Thyroid gland (tissue), 4 donors: ENCODE measurements at regions not wholly inside any gene's neighbourhood (a gene's known extent, or its start where the extent isn't known, plus 50 kb on each side); places are given as distances from the start of the nearest gene placed in this dataset.

Source experiments
- POLR2A ChIP-seq, 2 donors: fragments of 450-650 bp; IDR thresholded peaks; one replicate each; pipeline ENCODE4 v1.6.1; 2017; ENCODE audit warnings: antibody characterized with exemption in 2 of 2, mild to moderate bottlenecking in 2 of 2, moderate library complexity in 1 of 2
- TF ChIP-seq, protein P1 (sequence below), 6 experiments: fragments of 200-600 bp in 3 of 6; fragments of 450-650 bp in 3 of 6; sonication (generic) in 3 of 6; IDR thresholded peaks; one replicate each; pipeline ENCODE4 v1.5.1; 2016 to 2019; ENCODE audit warnings: antibody characterized with exemption in 6 of 6, mild to moderate bottlenecking in 2 of 6, inconsistent platforms in 1 of 6, moderate library complexity in 1 of 6

- TF ChIP-seq, protein P1, sequence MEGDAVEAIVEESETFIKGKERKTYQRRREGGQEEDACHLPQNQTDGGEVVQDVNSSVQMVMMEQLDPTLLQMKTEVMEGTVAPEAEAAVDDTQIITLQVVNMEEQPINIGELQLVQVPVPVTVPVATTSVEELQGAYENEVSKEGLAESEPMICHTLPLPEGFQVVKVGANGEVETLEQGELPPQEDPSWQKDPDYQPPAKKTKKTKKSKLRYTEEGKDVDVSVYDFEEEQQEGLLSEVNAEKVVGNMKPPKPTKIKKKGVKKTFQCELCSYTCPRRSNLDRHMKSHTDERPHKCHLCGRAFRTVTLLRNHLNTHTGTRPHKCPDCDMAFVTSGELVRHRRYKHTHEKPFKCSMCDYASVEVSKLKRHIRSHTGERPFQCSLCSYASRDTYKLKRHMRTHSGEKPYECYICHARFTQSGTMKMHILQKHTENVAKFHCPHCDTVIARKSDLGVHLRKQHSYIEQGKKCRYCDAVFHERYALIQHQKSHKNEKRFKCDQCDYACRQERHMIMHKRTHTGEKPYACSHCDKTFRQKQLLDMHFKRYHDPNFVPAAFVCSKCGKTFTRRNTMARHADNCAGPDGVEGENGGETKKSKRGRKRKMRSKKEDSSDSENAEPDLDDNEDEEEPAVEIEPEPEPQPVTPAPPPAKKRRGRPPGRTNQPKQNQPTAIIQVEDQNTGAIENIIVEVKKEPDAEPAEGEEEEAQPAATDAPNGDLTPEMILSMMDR (IDR thresholded peaks at IDR 0.05), result no peak
- TF ChIP-seq POLR2A (IDR thresholded peaks at IDR 0.05), result no peak
Observed at GRCh38 chr2:188664416-188664815, 309.8 kb upstream of the COL3A1 start.
